ENCODE measurements at regions not wholly inside any gene's neighbourhood (a gene's known extent, or its start where the extent isn't known, plus 50 kb on each side); places are given as distances from the start of the nearest gene placed in this dataset.

- Histone ChIP-seq H3K36me3 (ENCODE audit: control insufficient read depth in 2 of 2, extremely low read depth in 1 of 2, insufficient read depth in 1 of 2, low read length in 1 of 2) (no peaks in the 10 kb centered on the region), H3K27me3 (replicated peaks in 1 of 2; ENCODE audit: control insufficient read depth in 2 of 2, extremely low read depth in 1 of 2, insufficient read depth in 2 of 2, low read length in 1 of 2) (peaks cover 0 to 9% of the 10 kb centered on the region in 2 experiments), H3K4me1 (ENCODE audit: control insufficient read depth in 1 of 2, extremely low read depth in 1 of 2, insufficient read depth in 2 of 2, low read length in 2 of 2) (no peaks in the 10 kb centered on the region), H3K4me3 (ENCODE audit: control insufficient read depth in 1 of 2, extremely low read depth in 1 of 2, low read length in 1 of 2) (no peak overlapping the region), H3K27ac (ENCODE audit: low read length) (no peak overlapping the region), H3K9me3 (no peaks in the 10 kb centered on the region)
- ChIA-PET POLR2A (no interaction called here), CTCF (no interaction called here)
- 57% methylated on average over 5 of the region's 5 CpGs for WGBS (ENCODE audit: insufficient coverage)
- peaks cover 5% of the 10 kb centered on the region in 2 donors for H3K27me3 Mint-ChIP-seq
- peaks cover 7 to 18% (median 11%) of the 10 kb centered on the region in 3 donors for H3K4me1 Mint-ChIP-seq
- peaks cover 17 to 23% (median 20%) of the 10 kb centered on the region in 3 donors for H3K9me3 Mint-ChIP-seq
- H3K4me3 Mint-ChIP-seq, result no peak overlapping the region
- DNase-seq, result no peak
- H3K36me3 Mint-ChIP-seq, result no peaks in the 10 kb centered on the region
- no peak for ATAC-seq (replicated peaks in 1 of 4)
- no peak overlapping the region for H3K27ac Mint-ChIP-seq
These were observed 52.6 kb upstream of the C14orf180 start for GRCh38 chr14:104526723-104527645.

- Histone ChIP-seq H3K27ac (ENCODE audit: low read length) (no peak overlapping the region), H3K27me3 (replicated peaks in 1 of 2; ENCODE audit: control insufficient read depth in 2 of 2, extremely low read depth in 1 of 2, insufficient read depth in 2 of 2, low read length in 1 of 2) (peaks cover 0 to 13% of the 10 kb centered on the region in 2 experiments), H3K9me3 (no peaks in the 10 kb centered on the region), H3K4me1 (ENCODE audit: control insufficient read depth in 1 of 2, extremely low read depth in 1 of 2, insufficient read depth in 2 of 2, low read length in 2 of 2) (no peaks in the 10 kb centered on the region), H3K4me3 (ENCODE audit: control insufficient read depth in 1 of 2, extremely low read depth in 1 of 2, low read length in 1 of 2) (no peak overlapping the region), H3K36me3 (ENCODE audit: control insufficient read depth in 2 of 2, extremely low read depth in 1 of 2, insufficient read depth in 1 of 2, low read length in 1 of 2) (no peaks in the 10 kb centered on the region)
- Mint-ChIP-seq H3K4me1 (peaks cover 7 to 18% (median 11%) of the 10 kb centered on the region in 3 donors), H3K36me3 (no peaks in the 10 kb centered on the region), H3K9me3 (peaks cover 17 to 23% (median 20%) of the 10 kb centered on the region in 3 donors), H3K4me3 (no peak overlapping the region), H3K27ac (no peak overlapping the region), H3K27me3 (peaks cover 10 to 11% of the 10 kb centered on the region in 2 donors)
- ChIA-PET CTCF (no interaction called here), POLR2A (interaction anchor here in 1 of 2 donors (0.6 kb wide), 1 partner anchor 886 kb away, joined by 8 read pairs; no protein-coding TSS in a partner anchor)
- DNase-seq (no peak), ATAC-seq (replicated peaks in 1 of 4) (no peak)
- WGBS (ENCODE audit: insufficient coverage), result no CpG with 5 or more reads among the region's 4 CpGs
These were observed 51.6 kb upstream of the C14orf180 start for GRCh38 chr14:104527857-104528459.

- H3K27me3 Mint-ChIP-seq, result peaks cover 10 to 11% of the 10 kb centered on the region in 2 donors
- no peak overlapping the region for H3K4me3 Mint-ChIP-seq
- DNase-seq (no peak), ATAC-seq (replicated peaks in 1 of 4) (no peak)
- Histone ChIP-seq H3K36me3 (ENCODE audit: control insufficient read depth in 2 of 2, extremely low read depth in 1 of 2, insufficient read depth in 1 of 2, low read length in 1 of 2) (no peaks in the 10 kb centered on the region), H3K27ac (ENCODE audit: low read length) (no peak overlapping the region), H3K4me1 (ENCODE audit: control insufficient read depth in 1 of 2, extremely low read depth in 1 of 2, insufficient read depth in 2 of 2, low read length in 2 of 2) (no peaks in the 10 kb centered on the region), H3K27me3 (replicated peaks in 1 of 2; ENCODE audit: control insufficient read depth in 2 of 2, extremely low read depth in 1 of 2, insufficient read depth in 2 of 2, low read length in 1 of 2) (peaks cover 0 to 13% of the 10 kb centered on the region in 2 experiments), H3K9me3 (no peaks in the 10 kb centered on the region), H3K4me3 (ENCODE audit: control insufficient read depth in 1 of 2, extremely low read depth in 1 of 2, low read length in 1 of 2) (no peak overlapping the region)
- ChIA-PET POLR2A (interaction anchor here in 1 of 2 donors (0.6 kb wide), 1 partner anchor 886 kb away, joined by 8 read pairs; no protein-coding TSS in a partner anchor), CTCF (no interaction called here)
- WGBS (ENCODE audit: insufficient coverage), result 96% methylated on average over 5 of the region's 7 CpGs
- peaks cover 17 to 23% (median 20%) of the 10 kb centered on the region in 3 donors for H3K9me3 Mint-ChIP-seq
- peaks cover 7 to 18% (median 11%) of the 10 kb centered on the region in 3 donors for H3K4me1 Mint-ChIP-seq
- no peak overlapping the region for H3K27ac Mint-ChIP-seq
- no peaks in the 10 kb centered on the region for H3K36me3 Mint-ChIP-seq
These were observed 51.1 kb upstream of the C14orf180 start for GRCh38 chr14:104528496-104528895.
